Glutamatergic neuron (in vitro differentiated cells): ENCODE measurements at regions not wholly inside any gene's neighbourhood (a gene's known extent, or its start where the extent isn't known, plus 50 kb on each side); places are given as distances from the start of the nearest gene placed in this dataset.

ENCODE experiments used
- DNase-seq: peaks from one replicate; pipeline ENCODE4 v3.0.0; 2022
- H3K27ac Mint-ChIP-seq: one replicate; pipeline ENCODE4 v1.8.0; 2020; ENCODE audit warnings: mild to moderate bottlenecking, mixed read lengths, inconsistent platforms; ENCODE audit not compliant: unreplicated experiment
- H3K27me3 Mint-ChIP-seq: one replicate; pipeline ENCODE4 v1.8.0; 2020; ENCODE audit warnings: mild to moderate bottlenecking, moderate library complexity, mixed read lengths, inconsistent platforms; ENCODE audit not compliant: unreplicated experiment
- H3K36me3 Mint-ChIP-seq: one replicate; pipeline ENCODE4 v1.8.0; 2020; ENCODE audit warnings: mild to moderate bottlenecking, mixed read lengths, inconsistent platforms; ENCODE audit not compliant: unreplicated experiment
- H3K4me1 Mint-ChIP-seq: one replicate; pipeline ENCODE4 v1.8.0; 2020; ENCODE audit warnings: mild to moderate bottlenecking, low read depth, mixed read lengths, inconsistent platforms; ENCODE audit not compliant: unreplicated experiment
- H3K4me3 Mint-ChIP-seq: one replicate; pipeline ENCODE4 v1.8.0; 2020; ENCODE audit warnings: mild to moderate bottlenecking, mixed read lengths, inconsistent platforms; ENCODE audit not compliant: unreplicated experiment
- H3K9me3 Mint-ChIP-seq: one replicate; pipeline ENCODE4 v1.8.0; 2020; ENCODE audit warnings: mild to moderate bottlenecking, moderate library complexity, mixed read lengths, inconsistent platforms; ENCODE audit not compliant: unreplicated experiment
- TF ChIP-seq, protein P1 (sequence below): fragments of 200-600 bp; sonication (generic); IDR thresholded peaks from one replicate; pipeline ENCODE4 v1.5.0; 2021; ENCODE audit not compliant: partially characterized antibody, unreplicated experiment

- no peak for DNase-seq
- H3K4me1 Mint-ChIP-seq: peaks cover 17% of the 10 kb centered on the region
- TF ChIP-seq, protein P1, sequence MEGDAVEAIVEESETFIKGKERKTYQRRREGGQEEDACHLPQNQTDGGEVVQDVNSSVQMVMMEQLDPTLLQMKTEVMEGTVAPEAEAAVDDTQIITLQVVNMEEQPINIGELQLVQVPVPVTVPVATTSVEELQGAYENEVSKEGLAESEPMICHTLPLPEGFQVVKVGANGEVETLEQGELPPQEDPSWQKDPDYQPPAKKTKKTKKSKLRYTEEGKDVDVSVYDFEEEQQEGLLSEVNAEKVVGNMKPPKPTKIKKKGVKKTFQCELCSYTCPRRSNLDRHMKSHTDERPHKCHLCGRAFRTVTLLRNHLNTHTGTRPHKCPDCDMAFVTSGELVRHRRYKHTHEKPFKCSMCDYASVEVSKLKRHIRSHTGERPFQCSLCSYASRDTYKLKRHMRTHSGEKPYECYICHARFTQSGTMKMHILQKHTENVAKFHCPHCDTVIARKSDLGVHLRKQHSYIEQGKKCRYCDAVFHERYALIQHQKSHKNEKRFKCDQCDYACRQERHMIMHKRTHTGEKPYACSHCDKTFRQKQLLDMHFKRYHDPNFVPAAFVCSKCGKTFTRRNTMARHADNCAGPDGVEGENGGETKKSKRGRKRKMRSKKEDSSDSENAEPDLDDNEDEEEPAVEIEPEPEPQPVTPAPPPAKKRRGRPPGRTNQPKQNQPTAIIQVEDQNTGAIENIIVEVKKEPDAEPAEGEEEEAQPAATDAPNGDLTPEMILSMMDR: no peak
- no peak overlapping the region for H3K4me3 Mint-ChIP-seq
- H3K9me3 Mint-ChIP-seq: peaks cover 4% of the 10 kb centered on the region
- H3K36me3 Mint-ChIP-seq: no peaks in the 10 kb centered on the region
- no peak overlapping the region for H3K27ac Mint-ChIP-seq
- H3K27me3 Mint-ChIP-seq: no peaks in the 10 kb centered on the region
Measured at GRCh38 chr16:54595621-54596020, 309.0 kb upstream of the IRX3 start.

DNA sequence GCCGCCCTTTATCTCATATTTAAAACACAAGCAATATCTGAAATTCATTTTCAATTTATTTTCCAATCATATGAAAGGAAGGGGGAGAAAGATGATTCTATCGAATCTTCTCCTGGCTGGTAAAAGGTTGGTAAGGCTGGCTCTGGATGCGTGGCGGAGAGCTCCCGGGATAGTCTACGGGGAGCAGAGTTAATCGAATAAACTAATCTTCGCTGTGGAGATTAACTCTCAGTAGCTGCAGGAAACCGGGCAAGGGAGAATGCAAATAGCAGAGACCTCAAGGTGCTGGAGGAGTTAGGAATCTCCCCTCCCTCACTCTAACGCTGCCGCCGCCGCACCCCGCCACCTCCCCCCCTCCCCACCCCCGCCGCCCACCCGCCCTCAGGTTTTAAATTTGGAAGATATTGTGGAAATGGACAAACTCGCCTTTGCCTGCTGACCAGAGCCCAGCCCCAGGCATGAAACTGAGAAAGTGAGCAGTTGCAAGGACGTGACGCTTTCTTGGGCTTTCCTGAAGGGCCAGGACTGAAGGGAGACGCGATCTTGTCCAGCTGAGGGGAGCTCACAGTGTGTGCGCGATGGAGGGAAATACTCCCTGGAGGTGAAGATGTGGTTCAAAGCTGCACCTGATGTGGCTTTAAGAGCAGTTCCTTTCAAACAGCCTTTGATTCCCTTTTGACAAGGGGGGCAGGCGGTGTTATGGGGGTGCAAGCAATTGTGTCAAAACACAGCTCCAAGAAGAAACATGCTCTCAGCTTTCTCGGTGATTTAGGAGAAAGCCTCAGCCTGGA is 308.2 kb upstream of the IRX3 start:
- Mint-ChIP-seq H3K9me3 (peaks cover 4% of the 10 kb centered on the region), H3K36me3 (no peaks in the 10 kb centered on the region), H3K4me1 (peaks cover 21% of the 10 kb centered on the region), H3K27me3 (no peaks in the 10 kb centered on the region), H3K4me3 (peak overlapping the region; percentile 23), H3K27ac (no peak overlapping the region)
- TF ChIP-seq, protein P1: no peak
- no peak for DNase-seq

GRCh38 chr16:54591816-54592246 is 305.2 kb upstream of the IRX3 start:
- no peak overlapping the region for H3K4me3 Mint-ChIP-seq
- no peaks in the 10 kb centered on the region for H3K9me3 Mint-ChIP-seq

DNA sequence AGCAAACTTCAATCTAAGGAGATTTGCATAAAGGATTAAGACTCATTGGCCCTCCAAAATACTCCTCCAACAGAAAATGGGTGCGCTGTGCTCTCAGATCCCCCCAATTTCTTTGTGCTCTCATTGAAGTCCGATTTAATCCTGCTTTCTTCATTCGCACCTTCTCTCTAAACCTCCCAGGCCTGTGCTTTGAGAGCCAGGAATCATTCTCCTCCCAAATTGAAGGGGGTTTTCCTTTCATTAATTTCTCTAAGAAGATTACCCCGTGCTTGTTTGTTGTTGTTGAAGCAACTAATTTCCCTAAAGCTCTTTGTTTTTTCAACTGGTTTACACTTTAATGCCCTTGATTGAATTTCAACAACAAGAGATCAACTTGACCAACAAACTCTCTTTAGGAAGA is 304.2 kb upstream of the IRX3 start:
- no peaks in the 10 kb centered on the region for H3K9me3 Mint-ChIP-seq
- no peak for DNase-seq
- H3K27me3 Mint-ChIP-seq: peaks cover 4% of the 10 kb centered on the region
- TF ChIP-seq, protein P1: no peak
- no peak overlapping the region for H3K4me3 Mint-ChIP-seq
- no peaks in the 10 kb centered on the region for H3K36me3 Mint-ChIP-seq
- peaks cover 23% of the 10 kb centered on the region for H3K4me1 Mint-ChIP-seq
- H3K27ac Mint-ChIP-seq: no peak overlapping the region

More at GRCh38 chr16:54591816-54592246, 305.2 kb upstream of the IRX3 start:
- Mint-ChIP-seq H3K27ac (no peak overlapping the region), H3K36me3 (no peaks in the 10 kb centered on the region), H3K4me1 (peaks cover 25% of the 10 kb centered on the region), H3K27me3 (peaks cover 4% of the 10 kb centered on the region)
- TF ChIP-seq, protein P1: no peak
- no peak for DNase-seq

- TF ChIP-seq, protein P1: no peak
- H3K27ac Mint-ChIP-seq: no peak overlapping the region
- peaks cover 2% of the 10 kb centered on the region for H3K9me3 Mint-ChIP-seq
- no peak overlapping the region for H3K4me3 Mint-ChIP-seq
- H3K36me3 Mint-ChIP-seq: no peaks in the 10 kb centered on the region
- peaks cover 4% of the 10 kb centered on the region for H3K27me3 Mint-ChIP-seq
- no peak for DNase-seq
- H3K4me1 Mint-ChIP-seq: peaks cover 23% of the 10 kb centered on the region
Measured at GRCh38 chr16:54589326-54589725, 302.7 kb upstream of the IRX3 start.
